OCI-LY7 (cell line): ENCODE measurements at regions not wholly inside any gene's neighbourhood (a gene's known extent, or its start where the extent isn't known, plus 50 kb on each side); places are given as distances from the start of the nearest gene placed in this dataset.

Experiments
- BruUV-seq: library from RNA; stranded (reverse); fragments of 400-500 nt; replicated peaks from 2 replicates; lab custom pipeline; 2021; lab: Mats Ljungman, UMichigan
- CTCF ChIA-PET: fragments of 300-600 bp; sonication (Branson Sonifier 250); formaldehyde crosslinking; loops from one replicate; lab custom pipeline; 2022; ENCODE audit warnings: antibody characterized with exemption; ENCODE audit not compliant: unreplicated experiment; lab: Charles Lee
- POLR2A ChIA-PET: fragments of 300-600 bp; sonication (Branson Sonifier 250); formaldehyde crosslinking; loops from one replicate; lab custom pipeline; 2022; ENCODE audit warnings: antibody characterized with exemption; lab: Charles Lee
- DNase-seq: peaks from one replicate; pipeline ENCODE4 v3.0.0-alpha.2; 2015; ENCODE audit warnings: low spot score
- H2AFZ ChIP-seq: fragments of 200-600 bp; sonication (generic), shearing (Covaris generic); 2 replicates; pipeline ENCODE4 v1.6.1; 2014; ENCODE audit warnings: mild to moderate bottlenecking, antibody characterized with exemption, low read length, moderate library complexity
- H3K27ac ChIP-seq: fragments of 200-600 bp; sonication (generic); 2 replicates; pipeline ENCODE4 v1.5.1; 2014; ENCODE audit warnings: mixed run types, low read depth, mild to moderate bottlenecking, moderate library complexity, low read length, inconsistent platforms; ENCODE audit not compliant: poor library complexity, severe bottlenecking
- H3K36me3 ChIP-seq: fragments of 200-600 bp; sonication (generic); 2 replicates; pipeline ENCODE4 v1.6.1; 2014; ENCODE audit warnings: mild to moderate bottlenecking, antibody characterized with exemption, low read length, moderate library complexity, mixed read lengths; ENCODE audit not compliant: insufficient read depth
- H3K4me1 ChIP-seq: fragments of 200-600 bp; sonication (generic); 2 replicates; pipeline ENCODE4 v1.5.1; 2014; ENCODE audit warnings: mild to moderate bottlenecking, low read length; ENCODE audit not compliant: insufficient read depth, poor library complexity, severe bottlenecking
- H3K4me2 ChIP-seq: fragments of 200-600 bp; sonication (generic); 2 replicates; pipeline ENCODE4 v1.6.1; 2014; ENCODE audit warnings: mild to moderate bottlenecking, low read length
- H3K4me3 ChIP-seq: fragments of 200-600 bp; sonication (generic); 2 replicates; pipeline ENCODE4 v1.5.1; 2014; ENCODE audit warnings: mild to moderate bottlenecking, low read depth, low read length; ENCODE audit not compliant: poor library complexity, severe bottlenecking
- H3K79me2 ChIP-seq: fragments of 200-600 bp; sonication (generic); 2 replicates; pipeline ENCODE4 v1.6.1; 2016; ENCODE audit warnings: low read depth, mild to moderate bottlenecking, low read length, moderate library complexity, mixed read lengths; ENCODE audit not compliant: insufficient read depth
- H3K9me2 ChIP-seq: fragments of 200-600 bp; sonication (generic); 2 replicates; pipeline ENCODE4 v1.6.1; 2016; ENCODE audit warnings: mild to moderate bottlenecking, low read length, mixed read lengths; ENCODE audit not compliant: insufficient read depth
- H3K9me3 ChIP-seq: fragments of 200-600 bp; sonication (generic); 2 replicates; pipeline ENCODE4 v1.6.1; 2014; ENCODE audit warnings: mild to moderate bottlenecking, mixed run types, low read length, mixed read lengths
- H4K20me1 ChIP-seq: fragments of 200-600 bp; sonication (generic); 2 replicates; pipeline ENCODE4 v1.6.1; 2014; ENCODE audit warnings: mild to moderate bottlenecking, antibody characterized with exemption, low read length, moderate library complexity, mixed read lengths; ENCODE audit not compliant: insufficient read depth
- CTCF ChIP-seq: fragments of 200-600 bp; sonication (generic); conservative IDR thresholded peaks from 2 replicates; pipeline ENCODE4 v1.5.1; 2014; ENCODE audit warnings: mild to moderate bottlenecking, antibody characterized with exemption, low read length, moderate library complexity, mixed read lengths
- EZH2phosphoT487 ChIP-seq: fragments of 200-600 bp; sonication (generic); IDR thresholded peaks from 2 replicates; pipeline ENCODE4 v1.6.1; 2018; ENCODE audit warnings: low read depth, borderline replicate concordance, mild to moderate bottlenecking, mixed run types, antibody characterized with exemption, low read length, moderate library complexity, mixed read lengths
- intact Hi-C: fragments of 100-400 bp; cut with micrococcal nuclease; formaldehyde crosslinking; loops from one replicate; pipeline ENCODE4 v1.10.0; 2022; ENCODE audit not compliant: unreplicated experiment

GRCh38 chr1:30631700-30632099, 91.7 kb downstream of the MATN1 start:
- no peaks in the 10 kb centered on the region for H3K79me2 ChIP-seq
- TF ChIP-seq EZH2phosphoT487 = no peak
- TF ChIP-seq CTCF = no peak
- H2AFZ ChIP-seq = no peak overlapping the region
- no peak overlapping the region for H3K4me3 ChIP-seq
- no peaks in the 10 kb centered on the region for H3K36me3 ChIP-seq
- no peak overlapping the region for H3K4me2 ChIP-seq
- no peaks in the 10 kb centered on the region for H3K9me2 ChIP-seq
- no peak for DNase-seq
- intact Hi-C loops = no loop called here
- H3K9me3 ChIP-seq = no peaks in the 10 kb centered on the region; the same call in 1 of the 2 replicates
- H3K4me1 ChIP-seq = no peaks in the 10 kb centered on the region
- H3K27ac ChIP-seq = no peak overlapping the region
- H4K20me1 ChIP-seq = no peaks in the 10 kb centered on the region
- ChIA-PET CTCF (no interaction called here), POLR2A (no interaction called here)
- BruUV-seq = no TSS peak

GRCh38 chr1:30629501-30629900, 93.9 kb downstream of the MATN1 start:
- CTCF ChIA-PET = no interaction called here
- Histone ChIP-seq H4K20me1 (no peaks in the 10 kb centered on the region), H3K9me2 (no peaks in the 10 kb centered on the region), H3K36me3 (no peaks in the 10 kb centered on the region), H3K4me3 (no peak overlapping the region), H3K79me2 (no peaks in the 10 kb centered on the region), H3K9me3 (no peaks in the 10 kb centered on the region; the same call in 1 of the 2 replicates), H3K27ac (no peak overlapping the region), H3K4me2 (no peak overlapping the region), H2AFZ (no peak overlapping the region), H3K4me1 (no peaks in the 10 kb centered on the region)
- no peak for TF ChIP-seq EZH2phosphoT487
- no peak for TF ChIP-seq CTCF
- no TSS peak for BruUV-seq
- intact Hi-C loops = no loop called here
- POLR2A ChIA-PET = no interaction called here
- DNase-seq = no peak

- no TSS peak for BruUV-seq
- Histone ChIP-seq H3K9me2 (no peaks in the 10 kb centered on the region), H3K36me3 (no peaks in the 10 kb centered on the region), H4K20me1 (no peaks in the 10 kb centered on the region), H3K27ac (no peak overlapping the region), H3K79me2 (no peaks in the 10 kb centered on the region), H2AFZ (no peak overlapping the region), H3K4me1 (no peaks in the 10 kb centered on the region), H3K9me3 (no peaks in the 10 kb centered on the region; the same call in 1 of the 2 replicates), H3K4me3 (no peak overlapping the region), H3K4me2 (no peak overlapping the region)
- TF ChIP-seq CTCF (no peak), EZH2phosphoT487 (no peak)
- ChIA-PET CTCF (no interaction called here), POLR2A (interaction anchor here (0.6 kb wide), 1 partner anchor 13 kb away, joined by 4 read pairs; no protein-coding TSS in a partner anchor)
- DNase-seq = no peak
- intact Hi-C loops = no loop called here
These were observed 95.4 kb downstream of the MATN1 start for GRCh38 chr1:30627994-30628393.
